Esophagus muscularis mucosa (tissue), 4 donors: ENCODE measurements at regions not wholly inside any gene's neighbourhood (a gene's known extent, or its start where the extent isn't known, plus 50 kb on each side); places are given as distances from the start of the nearest gene placed in this dataset.
A peak's percentile ranks its signal among the peaks of the same experiment; 100 is the strongest.

ENCODE experiments used
- DNase-seq: peaks from one replicate; pipeline ENCODE4 v3.0.0-alpha.2; 2017; ENCODE audit errors: extremely low spot score
- H3K27ac ChIP-seq, 4 donors: fragments of 200-600 bp; sonication (generic); replicated peaks in 1 of 4; 1 replicate in 3 of 4; 2 replicates in 1 of 4; pipeline ENCODE4 v1.5.1; 2016 to 2019; ENCODE audit warnings: mild to moderate bottlenecking in 1 of 4
- H3K27me3 ChIP-seq, 4 donors: fragments of 200-600 bp; sonication (generic); one replicate each; pipeline versions ENCODE4 v1.5.1 to v1.6.0; 2016 to 2019
- H3K36me3 ChIP-seq, 4 donors: fragments of 200-600 bp; sonication (generic); one replicate each; pipeline ENCODE4 v1.5.1; 2016 to 2019
- H3K4me1 ChIP-seq, 4 donors: fragments of 200-600 bp; sonication (generic); one replicate each; pipeline ENCODE4 v1.5.1; 2016 to 2019
- H3K4me3 ChIP-seq, 4 donors: fragments of 200-600 bp; sonication (generic); 1 replicate in 2 of 4; 2 replicates in 2 of 4; pipeline ENCODE4 v1.5.1; 2016 to 2019; ENCODE audit warnings: mild to moderate bottlenecking in 4 of 4, moderate library complexity in 1 of 4
- H3K9me3 ChIP-seq, 4 donors: fragments of 200-600 bp; sonication (generic); 1 replicate in 3 of 4; 2 replicates in 1 of 4; pipeline ENCODE4 v1.5.1; 2016 to 2019
- CTCF ChIP-seq, 3 experiments: fragments of 200-600 bp in 2 of 3; fragments of 450-650 bp in 1 of 3; sonication (generic) in 2 of 3; IDR thresholded peaks; one replicate each; pipeline ENCODE4 v1.5.1; 2017 to 2019; ENCODE audit warnings: antibody characterized with exemption in 3 of 3, mild to moderate bottlenecking in 2 of 3, moderate library complexity in 1 of 3
- EP300 ChIP-seq: sonication (generic); formaldehyde crosslinking; IDR thresholded peaks from one replicate; pipeline ENCODE4 v1.6.1; 2017; ENCODE audit warnings: antibody characterized with exemption
- POLR2A ChIP-seq: fragments of 450-650 bp; IDR thresholded peaks from one replicate; pipeline ENCODE4 v1.6.1; 2017; ENCODE audit warnings: antibody characterized with exemption, moderate library complexity, mild to moderate bottlenecking, low read depth
- POLR2AphosphoS5 ChIP-seq, 2 donors: sonication (generic); formaldehyde crosslinking; IDR thresholded peaks; one replicate each; pipeline ENCODE4 v1.6.1; 2017; ENCODE audit warnings: antibody characterized with exemption in 2 of 2
- WGBS: methylation state at CpG from one replicate; pipeline ENCODE4 v1.1.5; 2018; 5-methylcytosine and 5-hydroxymethylcytosine counted together
- intact Hi-C: fragments of 100-400 bp; cut with DNase I; formaldehyde crosslinking; loops from one replicate; pipeline ENCODE4 v1.15.1; 2023

- no peaks in the 10 kb centered on the region for H3K36me3 ChIP-seq
- H3K27ac ChIP-seq, result no peak overlapping the region
- H3K27me3 ChIP-seq, result peaks cover 0 to 40% (median 0%) of the 10 kb centered on the region in 4 donors
- H3K4me3 ChIP-seq, result peak overlapping the region in 1 of 4 donors; percentile 18
- intact Hi-C loops, result no loop called here
- WGBS, result 72% methylated on average over 6 of the region's 6 CpGs
- no peaks in the 10 kb centered on the region for H3K9me3 ChIP-seq
- TF ChIP-seq POLR2AphosphoS5 (IDR thresholded peaks at IDR 0.05), result no peak
- no peak for TF ChIP-seq EP300
- no peak for TF ChIP-seq CTCF (IDR thresholded peaks at IDR 0.05)
- TF ChIP-seq POLR2A, result no peak
- DNase-seq, result no peak
- H3K4me1 ChIP-seq, result peaks cover 0 to 15% (median 5%) of the 10 kb centered on the region in 4 donors
These were observed 149.2 kb downstream of the LY86 start for GRCh38 chr6:6737671-6738070.

GRCh38 chr6:6738108-6738507 is 149.6 kb downstream of the LY86 start:
- Histone ChIP-seq H3K27ac (no peak overlapping the region), H3K27me3 (peaks cover 0 to 40% (median 0%) of the 10 kb centered on the region in 4 donors), H3K4me1 (peaks cover 0 to 15% (median 5%) of the 10 kb centered on the region in 4 donors), H3K36me3 (no peaks in the 10 kb centered on the region), H3K4me3 (no peak overlapping the region), H3K9me3 (no peaks in the 10 kb centered on the region)
- TF ChIP-seq EP300 (no peak), POLR2A (no peak), POLR2AphosphoS5 (IDR thresholded peaks at IDR 0.05) (no peak), CTCF (IDR thresholded peaks at IDR 0.05) (no peak)
- WGBS, result 94% methylated on average over 2 of the region's 2 CpGs
- DNase-seq, result no peak
- intact Hi-C loops, result no loop called here

- H3K9me3 ChIP-seq, result no peaks in the 10 kb centered on the region
- H3K4me1 ChIP-seq, result peaks cover 0 to 15% (median 5%) of the 10 kb centered on the region in 4 donors
- intact Hi-C loops, result no loop called here
- no peak overlapping the region for H3K4me3 ChIP-seq
- H3K36me3 ChIP-seq, result no peaks in the 10 kb centered on the region
- peaks cover 0 to 38% (median 0%) of the 10 kb centered on the region in 4 donors for H3K27me3 ChIP-seq
- WGBS, result 69% methylated on average over 5 of the region's 5 CpGs
- no peak for DNase-seq
- H3K27ac ChIP-seq, result no peak overlapping the region
- no peak for TF ChIP-seq POLR2A
- TF ChIP-seq CTCF (IDR thresholded peaks at IDR 0.05), result no peak
- no peak for TF ChIP-seq POLR2AphosphoS5 (IDR thresholded peaks at IDR 0.05)
- TF ChIP-seq EP300, result no peak
These were observed 150.6 kb downstream of the LY86 start for GRCh38 chr6:6738922-6739716.

GRCh38 chr6:6740595-6740994 is 152.1 kb downstream of the LY86 start:
- WGBS, result 94% methylated on average over 6 of the region's 7 CpGs
- Histone ChIP-seq H3K36me3 (no peaks in the 10 kb centered on the region), H3K27ac (no peak overlapping the region), H3K27me3 (peaks cover 0 to 31% (median 0%) of the 10 kb centered on the region in 4 donors), H3K9me3 (no peaks in the 10 kb centered on the region), H3K4me1 (peaks cover 0 to 15% (median 5%) of the 10 kb centered on the region in 4 donors), H3K4me3 (no peak overlapping the region)
- TF ChIP-seq POLR2AphosphoS5 (IDR thresholded peaks at IDR 0.05) (no peak), EP300 (no peak), CTCF (IDR thresholded peaks at IDR 0.05) (no peak), POLR2A (no peak)
- intact Hi-C loops, result no loop called here
- no peak for DNase-seq
